ENCODE measurements at regions not wholly inside any gene's neighbourhood (a gene's known extent, or its start where the extent isn't known, plus 50 kb on each side); places are given as distances from the start of the nearest gene placed in this dataset.

DNA sequence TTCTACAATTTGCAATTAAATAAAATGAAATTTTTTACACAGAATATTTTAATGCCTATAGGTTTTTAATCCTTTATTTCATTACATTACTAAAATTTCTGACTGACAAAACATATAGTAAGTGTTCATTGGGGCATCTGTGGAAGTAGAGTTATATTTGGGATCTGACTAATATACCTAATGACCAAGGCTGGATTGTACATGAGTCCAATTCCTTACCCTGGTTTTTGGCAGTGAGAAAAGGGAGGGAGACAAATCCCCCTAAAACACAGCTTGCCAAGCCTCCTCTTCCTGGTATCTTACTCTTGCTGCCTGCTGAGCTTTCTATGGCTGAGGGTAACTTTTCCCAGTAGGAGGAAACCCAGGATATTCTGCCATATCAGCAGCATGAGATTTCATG lies 149.4 kb upstream of the CDH20 start:
- no peak for TF ChIP-seq Cebpa-rat (IDR thresholded peaks at IDR 0.05)
- no peak overlapping the region for H3K4me3 ChIP-seq
- H4K20me1 ChIP-seq = no peaks in the 10 kb centered on the region
- no peak overlapping the region for H3K4me2 ChIP-seq
- H3K9ac ChIP-seq = no peak overlapping the region
- no peaks in the 10 kb centered on the region for H3K27me3 ChIP-seq
- H3K9me3 ChIP-seq = no peaks in the 10 kb centered on the region
- no peaks in the 10 kb centered on the region for H3K36me3 ChIP-seq
- H3K4me1 ChIP-seq = no peaks in the 10 kb centered on the region
- no peak overlapping the region for H3K27ac ChIP-seq

DNA sequence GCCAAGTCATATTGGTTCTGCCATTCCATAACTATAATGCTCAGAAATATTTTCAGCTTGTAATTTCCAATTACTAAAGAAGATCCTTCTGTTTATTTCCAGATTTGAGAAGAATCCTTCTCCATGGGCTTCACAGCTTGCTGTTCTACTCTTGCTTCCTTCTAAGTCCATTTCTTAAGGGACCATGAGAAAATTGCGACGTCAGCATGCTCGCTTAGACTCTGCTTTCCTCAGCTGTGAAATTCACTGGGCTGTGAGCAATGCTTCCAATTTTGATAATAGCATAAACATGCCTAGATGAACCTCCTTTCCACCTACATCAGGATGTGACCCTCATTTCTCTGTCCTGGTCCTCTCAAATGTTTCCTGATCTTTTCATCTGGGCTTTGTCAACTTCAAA lies 145.3 kb upstream of the CDH20 start:
- H3K9ac ChIP-seq = no peak overlapping the region
- H3K27ac ChIP-seq = no peak overlapping the region
- no peaks in the 10 kb centered on the region for H3K4me1 ChIP-seq
- no peaks in the 10 kb centered on the region for H4K20me1 ChIP-seq
- H3K27me3 ChIP-seq = no peaks in the 10 kb centered on the region
- no peak overlapping the region for H3K4me3 ChIP-seq
- no peak for TF ChIP-seq Cebpa-rat (IDR thresholded peaks at IDR 0.05)
- no peaks in the 10 kb centered on the region for H3K36me3 ChIP-seq
- no peaks in the 10 kb centered on the region for H3K9me3 ChIP-seq
- no peak overlapping the region for H3K4me2 ChIP-seq

DNA sequence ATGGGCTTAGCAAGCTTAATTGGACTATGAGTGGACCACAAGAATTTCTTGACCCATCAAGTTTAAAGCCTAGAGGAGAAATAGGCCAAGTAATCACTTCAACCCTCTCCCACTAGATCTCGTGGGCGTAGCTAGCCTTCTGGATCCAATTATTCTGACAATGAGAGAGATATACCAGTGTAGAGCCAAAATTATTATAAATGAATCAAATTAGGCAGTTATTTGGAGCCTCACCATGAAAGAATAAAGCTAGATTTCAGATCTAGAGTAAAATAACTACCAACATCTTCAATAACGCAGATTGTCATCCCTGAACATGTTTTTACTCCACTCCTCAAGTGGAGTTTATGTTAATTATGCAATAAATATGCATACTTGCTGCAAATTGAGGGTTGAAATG lies 143.9 kb upstream of the CDH20 start:
- H3K27ac ChIP-seq = no peak overlapping the region
- H3K27me3 ChIP-seq = no peaks in the 10 kb centered on the region
- no peak overlapping the region for H3K4me3 ChIP-seq
- H3K9me3 ChIP-seq = no peaks in the 10 kb centered on the region
- no peaks in the 10 kb centered on the region for H4K20me1 ChIP-seq
- no peaks in the 10 kb centered on the region for H3K4me1 ChIP-seq
- H3K36me3 ChIP-seq = no peaks in the 10 kb centered on the region
- H3K4me2 ChIP-seq = no peak overlapping the region
- no peak overlapping the region for H3K9ac ChIP-seq
- TF ChIP-seq Cebpa-rat (IDR thresholded peaks at IDR 0.05) = no peak

DNA sequence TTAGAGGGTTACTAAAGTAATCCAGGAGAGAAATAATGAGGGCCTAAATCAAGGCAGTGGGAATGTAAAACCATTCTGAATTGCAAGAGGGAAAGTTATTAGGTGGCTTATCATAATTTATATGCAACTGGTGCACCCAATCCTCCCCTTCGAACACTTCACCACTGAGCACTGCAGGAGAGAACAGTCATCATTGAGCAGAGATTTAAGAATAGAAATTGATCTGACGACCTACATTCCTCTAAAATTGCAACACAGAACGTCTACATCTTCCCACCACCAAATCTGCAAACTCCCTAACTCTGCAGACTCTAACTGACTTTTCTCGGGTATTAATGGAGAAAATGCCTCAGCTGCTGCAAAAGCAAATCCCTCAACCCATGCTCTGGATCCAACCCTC lies 138.5 kb upstream of the CDH20 start:
- H3K36me3 ChIP-seq = no peaks in the 10 kb centered on the region
- no peaks in the 10 kb centered on the region for H3K9me3 ChIP-seq

DNA sequence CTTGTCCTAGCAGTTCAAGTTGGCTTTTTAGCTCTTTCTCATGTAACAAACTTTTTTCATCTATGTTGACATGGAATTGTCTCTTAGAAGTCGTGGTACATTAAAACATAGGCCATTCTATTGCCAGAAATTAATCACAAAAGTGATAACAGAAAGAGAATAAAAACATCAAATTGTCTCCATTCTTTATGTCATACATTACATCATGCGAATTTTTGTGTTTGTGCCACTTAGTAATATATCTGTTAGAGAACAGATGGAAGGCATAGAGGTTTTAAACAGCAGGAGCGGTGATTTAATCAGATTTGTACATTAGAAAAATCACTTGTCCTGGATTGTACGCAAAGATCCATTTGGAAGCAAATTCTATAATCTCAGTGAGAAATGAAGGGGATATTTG lies 136.5 kb upstream of the CDH20 start:
- no peaks in the 10 kb centered on the region for H3K4me1 ChIP-seq
- no peaks in the 10 kb centered on the region for H4K20me1 ChIP-seq
- H3K27ac ChIP-seq = no peak overlapping the region
- H3K9me3 ChIP-seq = no peaks in the 10 kb centered on the region
- no peaks in the 10 kb centered on the region for H3K27me3 ChIP-seq
- H3K4me2 ChIP-seq = no peak overlapping the region
- no peak overlapping the region for H3K9ac ChIP-seq
- no peaks in the 10 kb centered on the region for H3K36me3 ChIP-seq
- H3K4me3 ChIP-seq = no peak overlapping the region
- TF ChIP-seq Cebpa-rat (IDR thresholded peaks at IDR 0.05) = no peak

More for the DNA sequence above, 138.5 kb upstream of the CDH20 start:
- H4K20me1 ChIP-seq = no peaks in the 10 kb centered on the region
- H3K4me3 ChIP-seq = no peak overlapping the region
- no peaks in the 10 kb centered on the region for H3K4me1 ChIP-seq
- no peak overlapping the region for H3K27ac ChIP-seq
- no peak overlapping the region for H3K4me2 ChIP-seq
- H3K9ac ChIP-seq = no peak overlapping the region
- H3K27me3 ChIP-seq = no peaks in the 10 kb centered on the region
- TF ChIP-seq Cebpa-rat (IDR thresholded peaks at IDR 0.05) = no peak

DNA sequence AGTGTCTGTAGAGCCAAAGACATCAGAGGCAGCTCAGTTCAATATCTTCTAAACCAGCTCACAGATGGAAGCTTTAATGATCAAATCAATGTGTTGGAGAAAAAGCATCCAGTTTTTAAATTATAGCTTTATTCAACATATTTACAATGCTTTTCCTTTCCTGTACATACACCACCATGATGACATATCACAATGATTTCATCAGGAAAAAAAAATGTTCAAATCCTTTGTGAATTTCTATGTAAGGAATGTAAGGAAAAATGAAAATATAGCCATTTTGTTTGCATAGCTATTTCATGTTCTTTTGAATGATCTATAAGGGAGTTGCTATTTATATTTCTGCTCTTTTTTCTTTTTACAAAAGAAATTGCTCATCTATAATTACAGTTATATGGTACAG lies 134.7 kb upstream of the CDH20 start:
- H3K9me3 ChIP-seq = no peaks in the 10 kb centered on the region
- no peak overlapping the region for H3K27ac ChIP-seq
- no peaks in the 10 kb centered on the region for H3K36me3 ChIP-seq
- no peak for TF ChIP-seq Cebpa-rat (IDR thresholded peaks at IDR 0.05)
- H3K4me3 ChIP-seq = no peak overlapping the region
- H3K4me1 ChIP-seq = no peaks in the 10 kb centered on the region
- H4K20me1 ChIP-seq = no peaks in the 10 kb centered on the region
- no peak overlapping the region for H3K9ac ChIP-seq
- H3K4me2 ChIP-seq = no peak overlapping the region
- H3K27me3 ChIP-seq = no peaks in the 10 kb centered on the region

DNA sequence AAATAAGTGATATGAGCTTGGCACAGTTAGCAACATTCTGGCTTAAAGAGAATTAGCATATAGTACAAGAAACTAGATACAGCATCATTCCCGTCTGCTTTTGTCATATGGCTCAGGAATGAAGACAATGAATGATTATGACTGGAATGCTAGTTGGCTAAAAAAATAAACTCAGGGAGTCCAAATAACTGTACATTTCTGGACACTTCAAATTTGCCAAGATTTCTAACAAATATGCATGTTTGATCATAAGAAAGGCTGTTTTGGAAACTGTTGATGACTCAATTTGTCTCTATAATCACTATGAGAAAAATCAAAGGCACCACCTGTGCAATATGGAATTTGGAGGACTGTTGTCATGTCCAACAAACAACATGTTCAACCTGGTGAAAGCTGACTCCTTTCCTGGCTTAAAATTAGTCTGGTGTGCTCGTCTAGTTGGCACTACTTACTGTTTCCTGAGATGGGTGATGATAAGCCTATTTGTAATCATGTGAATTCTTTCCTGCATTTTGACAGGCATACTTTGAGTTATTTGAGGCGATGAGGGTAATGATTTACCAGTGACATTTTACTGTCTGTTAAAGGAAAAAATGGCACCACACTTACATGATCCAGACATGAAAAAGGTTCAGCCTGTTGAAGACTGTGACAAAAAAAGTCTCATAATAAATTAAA lies 133.9 kb upstream of the CDH20 start:
- H3K36me3 ChIP-seq = no peaks in the 10 kb centered on the region
- no peaks in the 10 kb centered on the region for H4K20me1 ChIP-seq
- H3K4me3 ChIP-seq = no peak overlapping the region
- no peak overlapping the region for H3K27ac ChIP-seq
- no peak overlapping the region for H3K4me2 ChIP-seq
- H3K9me3 ChIP-seq = no peaks in the 10 kb centered on the region
- no peaks in the 10 kb centered on the region for H3K27me3 ChIP-seq
- H3K9ac ChIP-seq = no peak overlapping the region
- no peak for TF ChIP-seq Cebpa-rat (IDR thresholded peaks at IDR 0.05)
- no peaks in the 10 kb centered on the region for H3K4me1 ChIP-seq

DNA sequence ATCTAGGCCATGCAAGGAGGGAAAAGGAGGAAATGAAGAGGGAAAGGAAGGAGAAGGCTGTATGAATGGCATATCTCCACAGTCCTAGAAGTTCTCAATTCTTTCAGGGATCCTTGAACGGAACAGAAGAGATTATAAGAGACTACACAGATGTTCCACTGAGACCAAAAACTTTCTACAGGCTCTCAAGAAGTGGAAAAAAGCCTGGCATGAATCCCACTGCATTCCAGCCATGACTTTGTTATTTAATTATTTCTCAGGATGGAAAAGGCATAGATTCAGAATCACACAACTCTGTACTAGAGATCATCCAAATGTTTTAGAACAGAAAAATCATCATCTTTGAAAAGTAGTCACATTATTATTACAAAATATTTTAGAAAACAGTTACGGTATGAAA lies 131.7 kb upstream of the CDH20 start:
- no peaks in the 10 kb centered on the region for H4K20me1 ChIP-seq
- H3K9ac ChIP-seq = no peak overlapping the region
- no peaks in the 10 kb centered on the region for H3K4me1 ChIP-seq
- H3K27me3 ChIP-seq = no peaks in the 10 kb centered on the region
- H3K36me3 ChIP-seq = no peaks in the 10 kb centered on the region
- H3K27ac ChIP-seq = no peak overlapping the region
- H3K9me3 ChIP-seq = no peaks in the 10 kb centered on the region
- H3K4me3 ChIP-seq = no peak overlapping the region
- no peak for TF ChIP-seq Cebpa-rat (IDR thresholded peaks at IDR 0.05)
- H3K4me2 ChIP-seq = no peak overlapping the region

DNA sequence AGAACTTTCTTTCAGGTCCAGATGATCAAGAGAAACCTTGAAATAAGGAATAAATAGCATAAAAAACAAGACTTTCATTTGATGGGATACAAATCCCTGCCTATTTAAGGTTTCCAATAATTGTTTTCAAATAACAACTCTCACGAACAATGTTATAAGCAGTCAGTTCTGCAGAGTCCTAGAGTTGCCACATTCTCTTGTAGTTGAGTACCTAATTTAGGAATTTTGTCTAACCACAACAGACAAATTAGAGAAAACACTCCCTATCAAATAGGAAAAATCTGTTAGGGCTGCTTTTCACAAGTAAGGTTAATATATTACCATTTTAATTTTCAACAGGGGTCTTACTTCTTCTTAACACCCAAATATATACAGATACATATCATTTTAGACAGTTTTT lies 130.1 kb upstream of the CDH20 start:
- Histone ChIP-seq H3K27me3 (no peaks in the 10 kb centered on the region), H3K4me3 (no peak overlapping the region), H4K20me1 (no peaks in the 10 kb centered on the region), H3K36me3 (no peaks in the 10 kb centered on the region), H3K9ac (no peak overlapping the region), H3K4me1 (no peaks in the 10 kb centered on the region), H3K9me3 (no peaks in the 10 kb centered on the region), H3K27ac (no peak overlapping the region), H3K4me2 (no peak overlapping the region)
- no peak for TF ChIP-seq Cebpa-rat (IDR thresholded peaks at IDR 0.05)

DNA sequence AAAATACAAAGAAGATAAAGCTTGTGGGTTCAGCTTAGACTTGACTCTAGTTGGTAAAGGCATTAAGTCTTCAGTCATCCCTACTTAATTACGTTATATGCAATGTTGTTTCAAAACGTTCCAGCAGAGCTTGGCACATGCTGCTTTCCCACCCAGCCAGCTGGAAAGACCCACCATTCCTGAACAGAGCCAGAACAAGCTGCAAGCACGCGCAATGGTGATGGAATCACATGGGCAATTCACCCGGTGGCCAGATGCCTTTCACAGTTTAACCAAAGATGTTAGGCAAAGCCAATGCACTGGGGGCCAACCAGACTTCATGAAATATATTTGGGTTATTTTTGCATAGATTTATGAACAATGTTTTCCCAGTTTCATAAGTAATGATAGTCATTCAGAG lies 123.4 kb upstream of the CDH20 start:
- Histone ChIP-seq H3K4me3 (no peak overlapping the region), H3K4me1 (no peaks in the 10 kb centered on the region), H3K9me3 (no peaks in the 10 kb centered on the region), H4K20me1 (no peaks in the 10 kb centered on the region), H3K9ac (no peak overlapping the region), H3K27ac (no peak overlapping the region), H3K4me2 (no peak overlapping the region), H3K27me3 (no peaks in the 10 kb centered on the region), H3K36me3 (no peaks in the 10 kb centered on the region)
- no peak for TF ChIP-seq Cebpa-rat (IDR thresholded peaks at IDR 0.05)

DNA sequence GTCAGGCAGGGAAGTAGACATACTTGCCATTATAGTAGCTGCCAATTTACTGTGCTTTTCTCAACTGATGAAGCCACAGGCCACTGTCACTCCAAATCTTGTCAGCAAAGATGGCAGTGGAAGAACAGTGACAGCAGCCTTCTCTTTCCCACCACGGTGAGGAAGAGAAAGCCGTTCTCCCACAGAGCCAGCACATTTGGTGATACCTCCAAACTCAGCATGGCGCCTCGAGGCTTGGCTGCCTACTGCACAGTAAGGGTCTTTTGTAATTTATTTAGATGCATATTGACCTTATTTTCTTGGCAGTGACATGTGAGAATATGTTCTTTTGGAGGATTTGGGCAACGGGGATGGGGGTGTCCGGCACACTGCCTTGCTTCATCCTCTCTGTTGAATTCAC lies 117.2 kb upstream of the CDH20 start:
- Histone ChIP-seq H4K20me1 (no peaks in the 10 kb centered on the region), H3K9ac (no peak overlapping the region), H3K4me1 (no peaks in the 10 kb centered on the region), H3K27me3 (no peaks in the 10 kb centered on the region), H3K27ac (no peak overlapping the region), H3K4me3 (no peak overlapping the region), H3K9me3 (no peaks in the 10 kb centered on the region), H3K4me2 (no peak overlapping the region), H3K36me3 (no peaks in the 10 kb centered on the region)
- no peak for TF ChIP-seq Cebpa-rat (IDR thresholded peaks at IDR 0.05)
